CD4-positive, alpha-beta T cell treated with Interleukin-6 at 100 ng/mL for 8 hours (primary cell): ENCODE measurements at regions not wholly inside any gene's neighbourhood (a gene's known extent, or its start where the extent isn't known, plus 50 kb on each side); places are given as distances from the start of the nearest gene placed in this dataset.
"Not testable (repeated sequence)": the region's sequence is repeated elsewhere in the genome, so short reads cannot be mapped to it uniquely, and the experiment has no call there.

ENCODE experiments used
- DNase-seq: peaks from one replicate; pipeline ENCODE4 v3.0.0-alpha.2; 2020; ENCODE audit warnings: mixed read lengths, low spot score

DNA sequence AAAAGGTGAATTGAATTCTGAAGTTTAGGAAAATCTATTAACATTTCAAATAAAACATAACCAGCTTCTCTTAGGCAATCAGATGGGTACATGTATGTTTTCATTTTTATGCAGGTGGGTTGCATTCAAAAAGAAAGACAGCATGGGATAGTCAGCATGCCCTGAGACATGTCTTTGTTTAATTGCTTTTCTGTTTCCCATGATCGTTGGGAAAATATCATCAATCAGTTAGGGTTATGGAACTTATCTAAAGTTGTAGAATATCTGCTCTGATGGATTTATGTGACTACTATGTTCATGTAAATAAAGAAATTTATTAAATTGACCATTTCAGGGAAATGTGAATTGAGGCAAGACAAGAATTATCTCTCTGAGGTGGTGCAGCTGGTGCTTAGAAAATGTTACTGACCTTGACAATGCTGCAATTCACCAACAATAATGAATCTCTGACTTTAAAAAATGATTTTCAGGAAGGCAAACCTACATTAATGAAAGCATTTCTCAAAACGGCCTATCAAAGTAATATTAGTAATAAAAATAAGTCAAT lies 112.7 kb downstream of the RFPL4B start:
- DNase-seq, result no peak

DNA sequence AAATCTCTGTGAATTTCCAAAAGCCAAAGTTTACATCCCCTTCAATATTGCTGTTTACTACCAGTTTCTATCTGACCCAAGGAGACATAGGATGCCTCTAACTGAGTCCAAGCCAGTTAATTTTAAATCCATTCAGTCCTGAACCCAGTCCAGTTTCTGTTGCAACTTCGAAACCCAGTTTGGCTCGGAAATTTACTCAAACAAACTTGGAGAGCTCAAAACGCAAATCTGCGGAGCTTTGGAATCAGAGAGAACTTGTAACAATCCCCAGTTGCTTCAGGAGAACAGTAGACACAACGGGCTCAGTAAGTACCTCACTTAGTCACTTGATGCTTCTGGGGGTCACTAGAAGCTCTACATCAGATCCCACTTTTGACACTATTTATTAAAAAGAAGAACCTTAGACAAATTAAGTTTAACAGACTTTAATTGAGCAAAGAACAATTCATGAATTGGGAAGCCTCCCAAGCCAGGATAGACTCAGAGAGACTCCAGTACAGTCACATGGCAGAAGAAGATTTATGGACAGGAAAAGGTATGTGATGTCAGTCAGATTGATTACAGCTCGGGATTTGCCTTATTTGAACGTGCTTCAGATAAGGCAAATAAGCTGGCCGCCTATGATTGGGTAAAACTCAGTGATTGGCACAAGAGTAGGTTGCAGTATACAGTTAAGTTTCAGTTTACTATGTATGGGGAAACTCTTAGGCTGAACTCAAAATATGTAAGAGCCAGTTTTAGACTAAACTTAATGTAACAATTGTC lies 118.0 kb downstream of the RFPL4B start:
- no peak for DNase-seq

DNA sequence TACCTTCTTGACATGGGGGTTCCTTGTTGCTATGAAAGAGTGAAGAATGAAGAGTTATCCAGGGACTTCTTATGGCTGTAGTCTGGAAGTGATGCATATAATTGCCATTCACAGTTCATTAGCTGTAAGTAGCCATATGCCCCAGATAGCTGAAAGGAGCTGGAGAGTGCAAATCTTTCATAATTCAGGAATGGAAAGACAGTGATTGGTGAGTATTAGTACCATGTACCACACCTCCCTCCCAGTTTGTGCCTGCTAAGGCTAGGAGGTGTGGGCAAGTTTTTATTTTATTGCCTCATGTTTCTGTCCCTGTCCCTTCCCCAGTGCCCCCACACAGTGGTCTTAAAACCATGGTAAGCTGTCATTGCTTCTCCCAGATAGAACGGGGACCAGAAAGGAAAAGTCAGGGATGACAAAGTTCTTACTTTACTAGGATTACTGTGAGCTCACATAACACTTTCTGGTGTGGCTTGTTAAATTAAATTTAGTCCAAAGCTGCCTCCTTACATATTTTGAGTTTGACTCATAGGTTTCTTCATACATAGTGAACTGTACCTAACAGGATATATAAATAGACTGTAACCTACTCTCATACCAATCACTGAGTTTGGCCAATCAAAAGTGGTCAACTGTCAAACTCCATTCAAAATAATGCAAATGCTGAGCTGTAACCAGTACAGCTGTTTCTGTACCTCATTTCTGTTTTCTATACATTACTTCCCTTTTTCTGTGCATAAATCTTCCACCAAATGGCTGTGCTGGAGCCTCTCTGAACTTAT lies 119.4 kb downstream of the RFPL4B start:
- DNase-seq, result no peak

DNA sequence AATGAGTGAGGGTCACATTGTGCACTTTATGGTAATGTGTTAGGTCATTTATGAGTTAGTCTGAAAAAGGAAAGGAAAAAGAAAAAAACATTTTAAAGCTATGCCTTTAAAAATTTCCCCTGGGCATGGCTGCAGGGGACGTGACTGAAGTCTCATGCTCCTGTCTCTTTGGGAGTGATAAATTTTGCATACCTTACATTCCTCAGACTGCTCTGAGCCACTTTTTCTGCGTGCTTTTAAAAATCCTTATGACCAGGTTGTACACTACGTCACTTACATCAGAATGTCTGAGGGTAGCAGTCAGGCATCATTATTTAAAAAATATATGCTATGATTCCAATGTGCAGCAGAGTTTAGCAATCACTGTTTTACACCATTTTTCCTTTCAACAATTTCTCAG lies 121.2 kb downstream of the RFPL4B start:
- no peak for DNase-seq

DNA sequence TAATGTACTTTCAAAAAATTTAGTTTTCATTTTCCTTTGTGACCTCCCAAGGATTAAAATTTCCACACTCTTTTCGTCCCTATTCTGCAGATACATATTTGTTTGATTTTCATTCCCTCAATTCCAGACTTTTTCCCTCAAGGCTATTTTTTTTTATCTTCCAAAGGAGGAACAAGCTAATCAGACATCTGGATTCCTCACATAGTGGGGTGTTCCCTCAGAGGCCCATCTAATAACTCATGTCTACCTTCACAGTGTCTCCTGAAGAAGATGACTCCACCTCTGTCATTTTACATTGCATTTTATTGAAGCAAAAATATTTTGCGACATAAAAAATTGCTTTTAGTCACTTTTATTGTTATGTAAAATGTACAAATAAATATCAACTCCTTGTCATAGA lies 122.2 kb downstream of the RFPL4B start:
- DNase-seq, result no peak

DNA sequence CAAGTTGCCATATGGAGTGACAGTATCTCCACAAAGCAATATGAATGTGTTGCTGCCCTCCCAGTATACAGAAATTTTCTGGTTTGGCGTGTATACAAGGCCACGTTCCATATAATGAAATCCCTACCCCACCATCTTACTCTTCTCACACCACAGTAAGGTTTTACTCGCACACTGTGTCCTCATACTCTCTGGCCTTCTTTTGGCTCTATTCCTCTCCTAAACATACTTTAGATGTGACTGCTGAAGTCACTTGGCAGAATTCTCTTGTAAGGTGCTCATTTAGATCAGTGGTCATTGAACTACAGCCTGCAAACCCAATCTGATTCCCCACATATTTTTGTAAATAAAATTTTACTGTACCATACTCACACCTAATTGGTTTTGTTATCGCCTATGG lies 123.2 kb downstream of the RFPL4B start:
- no peak for DNase-seq

DNA sequence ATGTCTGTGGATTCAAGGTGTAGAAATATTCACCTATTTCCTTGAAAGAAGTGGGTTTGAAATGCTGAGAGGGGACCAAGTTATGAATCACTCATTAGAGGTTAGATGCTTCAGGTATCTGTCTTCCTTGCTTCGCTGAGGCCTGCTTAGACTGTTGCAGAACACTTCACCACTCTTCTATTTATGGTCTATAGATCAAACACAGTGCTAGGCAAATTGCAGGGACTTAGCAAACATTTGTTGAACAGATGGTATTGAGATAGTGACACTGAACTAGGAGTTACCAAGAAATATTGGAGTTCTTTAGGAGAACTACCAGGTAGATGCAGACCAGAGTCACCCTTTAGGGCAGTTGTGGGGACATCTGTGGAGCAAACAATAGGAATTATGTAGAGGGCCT lies 123.8 kb downstream of the RFPL4B start:
- no peak for DNase-seq

DNA sequence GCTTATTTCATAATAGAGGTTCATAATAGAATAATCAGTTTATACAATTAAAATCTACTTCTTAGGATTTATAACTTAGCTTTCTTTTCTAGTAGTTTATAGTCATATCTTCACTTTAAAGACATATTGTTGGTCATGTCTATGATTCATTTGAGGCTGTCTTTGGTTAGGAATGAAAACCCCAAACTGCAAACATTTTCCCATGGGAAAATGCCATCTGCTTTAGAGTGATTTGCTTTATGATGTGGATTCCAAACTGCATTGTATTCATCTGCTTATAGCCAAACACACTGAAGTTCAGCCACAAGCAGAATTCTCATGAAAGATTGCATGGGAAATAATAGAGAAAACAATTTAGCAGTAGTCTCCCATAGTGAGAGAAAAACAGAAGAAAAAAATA lies 128.0 kb downstream of the RFPL4B start:
- no peak for DNase-seq

DNA sequence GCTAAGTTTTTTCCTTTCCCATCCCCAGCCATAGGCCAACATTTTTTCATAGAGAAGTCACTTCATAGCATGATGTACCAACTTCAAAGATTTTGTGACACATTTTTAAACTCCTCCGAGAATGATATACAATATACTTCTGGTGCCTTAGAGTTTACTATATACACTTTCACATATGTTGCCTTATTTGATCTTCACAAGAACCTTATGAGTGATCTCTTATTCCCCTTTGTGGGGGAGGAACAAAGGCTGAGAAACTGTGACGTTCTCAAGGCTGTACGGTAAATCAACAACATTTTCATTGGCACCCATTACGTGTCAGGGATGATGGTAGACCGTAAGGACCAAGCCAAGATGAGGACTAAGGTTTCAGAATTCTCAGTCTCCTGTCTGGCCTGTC lies 130.0 kb downstream of the RFPL4B start:
- no peak for DNase-seq

DNA sequence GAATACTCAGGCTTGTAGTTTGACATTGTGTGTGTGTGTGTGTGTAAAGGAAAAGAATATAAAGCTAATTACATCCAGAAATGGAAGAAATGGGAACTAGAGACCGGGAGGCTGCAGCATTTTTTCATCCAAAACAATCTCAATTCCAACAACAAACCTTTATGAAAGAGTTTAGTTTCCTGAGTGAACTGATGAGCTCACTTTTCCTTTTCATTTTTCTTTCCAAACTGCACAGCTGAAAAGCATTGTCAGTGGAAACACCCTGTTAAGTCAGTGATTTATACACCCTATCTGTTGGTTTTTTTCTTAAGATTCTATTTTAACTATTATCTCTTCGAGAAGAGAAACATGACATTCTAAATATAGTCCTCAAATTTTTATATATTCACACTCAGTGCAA lies 130.9 kb downstream of the RFPL4B start:
- DNase-seq, result no peak

DNA sequence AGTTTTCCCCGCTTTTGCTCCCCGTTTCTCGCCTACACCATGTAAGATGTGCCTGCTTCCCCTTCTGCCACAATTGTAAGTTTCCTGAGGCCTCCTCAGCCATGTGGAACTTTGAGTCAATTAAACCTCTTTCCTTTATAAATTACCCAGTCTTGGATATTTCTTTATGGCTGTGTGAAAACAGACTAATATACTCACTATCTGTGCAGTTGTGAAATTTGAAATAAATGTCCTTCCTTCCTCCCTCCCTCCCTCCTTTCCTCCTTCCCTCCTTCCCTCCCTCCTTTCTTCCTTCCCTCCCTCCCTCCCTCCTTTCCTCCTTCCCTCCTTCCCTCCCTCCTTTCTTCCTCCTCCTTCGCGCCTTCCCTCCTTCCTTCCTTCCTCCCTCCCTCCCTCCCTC lies 132.8 kb downstream of the RFPL4B start:
- DNase-seq, result not testable (repeated sequence)

DNA sequence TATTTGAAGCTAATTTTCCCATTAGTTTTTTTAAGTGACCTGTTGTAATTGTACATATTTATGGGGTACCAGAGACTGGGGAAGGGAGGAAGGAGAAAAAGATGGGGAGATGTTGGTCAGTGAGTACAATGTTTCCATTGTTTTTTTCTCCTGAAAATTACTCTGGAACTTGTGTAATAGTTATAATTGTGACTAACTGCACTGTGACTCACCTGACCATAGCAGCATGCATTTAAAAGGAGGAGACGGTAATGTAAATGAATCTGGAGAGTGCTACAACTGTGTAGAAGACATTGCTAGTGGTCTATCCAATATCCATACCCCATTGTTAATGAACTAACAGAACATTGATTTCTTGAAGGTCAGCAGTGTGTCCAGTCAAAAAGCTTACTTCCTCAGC lies 133.4 kb downstream of the RFPL4B start:
- DNase-seq, result no peak

DNA sequence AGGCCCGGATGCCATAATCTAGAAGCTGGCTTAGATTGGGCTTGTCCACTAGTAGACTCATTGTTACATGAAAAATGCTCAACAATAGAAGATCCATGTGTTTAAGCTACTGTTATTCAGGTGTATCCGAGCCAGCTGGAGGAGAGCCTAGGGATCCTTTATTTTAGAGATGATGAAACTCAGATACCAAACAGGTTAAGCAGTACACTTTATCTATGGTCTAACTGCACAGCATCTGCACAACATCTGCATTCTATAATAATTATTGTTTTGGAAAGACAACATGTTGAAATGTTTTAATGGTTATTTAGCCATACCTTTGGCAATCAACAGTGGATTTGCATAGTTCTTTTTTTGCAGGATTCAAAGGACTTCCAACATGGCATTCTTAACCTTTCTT lies 134.1 kb downstream of the RFPL4B start:
- DNase-seq, result no peak

DNA sequence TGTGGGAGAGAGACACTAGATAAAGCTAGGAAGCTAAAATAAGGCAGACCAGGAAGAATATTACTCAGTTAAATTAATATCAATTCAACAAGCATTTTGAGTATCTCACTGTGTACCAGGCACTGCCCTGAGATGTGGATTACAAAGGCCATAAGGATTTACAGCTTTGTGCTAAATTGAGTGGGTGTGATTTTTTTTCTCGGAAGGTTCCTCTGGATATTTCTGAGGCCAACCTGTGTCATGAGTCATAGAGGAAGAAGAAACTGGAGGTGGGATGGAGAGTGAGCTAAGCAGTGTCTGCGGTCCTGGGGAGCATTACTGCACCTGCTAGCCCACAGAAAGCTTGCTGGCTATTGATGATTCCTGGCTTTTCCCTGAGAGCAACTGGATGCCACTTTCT lies 135.2 kb downstream of the RFPL4B start:
- no peak for DNase-seq

DNA sequence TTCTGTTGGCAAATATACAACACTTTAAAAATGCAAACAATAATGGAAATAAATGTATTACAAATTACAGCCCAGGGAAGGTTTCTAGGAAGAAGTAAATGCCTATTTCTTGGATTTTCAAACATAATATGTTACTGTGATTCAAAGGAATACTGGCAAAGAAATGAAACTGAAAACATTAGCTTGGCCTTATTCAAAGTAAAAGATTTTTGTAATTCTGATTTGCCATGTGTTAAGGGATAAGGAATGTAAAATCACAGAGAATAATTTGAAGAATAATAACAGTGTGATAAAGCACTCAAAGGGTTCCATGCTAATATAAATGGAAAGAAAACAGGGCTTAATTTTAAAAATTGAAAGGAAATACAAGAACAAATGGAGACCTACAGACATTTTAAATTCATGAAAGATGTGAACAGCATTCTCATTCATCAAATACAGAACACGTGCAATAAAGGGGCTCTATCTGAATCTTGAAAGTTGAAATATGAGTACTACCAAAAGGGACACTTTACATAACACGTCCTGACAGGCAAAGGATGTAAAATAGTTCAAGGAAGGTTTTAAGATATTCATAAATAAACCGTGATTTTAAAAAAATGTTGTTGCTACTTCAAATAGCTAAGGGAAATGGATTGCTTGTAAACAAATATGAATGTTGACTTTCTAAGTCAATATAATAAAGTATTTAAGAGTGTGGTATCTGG lies 138.1 kb downstream of the RFPL4B start:
- DNase-seq, result no peak

DNA sequence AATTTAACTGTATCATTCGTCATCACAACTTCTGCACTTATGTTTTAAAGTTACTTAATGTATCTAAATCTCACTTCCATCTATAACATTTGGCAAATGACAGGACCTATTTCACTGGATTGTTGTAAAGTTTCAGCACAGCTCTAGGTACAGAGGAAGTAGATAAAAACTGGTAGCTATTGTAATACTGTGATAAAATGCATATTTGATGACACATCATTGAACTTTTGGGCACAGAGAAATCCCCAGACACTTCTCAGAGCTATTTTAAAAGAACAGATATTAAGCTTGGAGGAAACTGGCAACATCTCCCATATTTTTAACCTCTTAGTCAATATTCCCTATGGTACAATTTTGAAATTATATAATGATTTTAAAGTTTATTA lies 138.7 kb downstream of the RFPL4B start:
- DNase-seq, result no peak

DNA sequence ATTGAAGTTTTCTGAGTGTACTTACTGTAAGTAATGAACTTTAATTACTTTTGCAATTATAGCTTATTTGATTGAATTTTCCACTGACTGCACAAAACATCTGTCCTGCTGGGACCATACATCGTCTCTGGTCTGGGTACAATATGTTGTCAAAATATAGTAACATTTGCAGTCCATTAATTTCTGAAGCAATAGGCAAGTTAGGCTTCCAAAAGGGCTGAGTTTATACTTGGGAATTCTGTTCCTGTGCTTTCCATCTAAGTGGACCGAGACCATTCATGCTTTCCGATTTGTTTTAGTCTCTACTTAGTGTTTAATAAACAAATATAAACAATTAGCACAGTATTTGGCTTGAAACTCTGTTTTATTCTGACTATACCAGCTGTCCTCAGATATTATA lies 139.3 kb downstream of the RFPL4B start:
- no peak for DNase-seq

DNA sequence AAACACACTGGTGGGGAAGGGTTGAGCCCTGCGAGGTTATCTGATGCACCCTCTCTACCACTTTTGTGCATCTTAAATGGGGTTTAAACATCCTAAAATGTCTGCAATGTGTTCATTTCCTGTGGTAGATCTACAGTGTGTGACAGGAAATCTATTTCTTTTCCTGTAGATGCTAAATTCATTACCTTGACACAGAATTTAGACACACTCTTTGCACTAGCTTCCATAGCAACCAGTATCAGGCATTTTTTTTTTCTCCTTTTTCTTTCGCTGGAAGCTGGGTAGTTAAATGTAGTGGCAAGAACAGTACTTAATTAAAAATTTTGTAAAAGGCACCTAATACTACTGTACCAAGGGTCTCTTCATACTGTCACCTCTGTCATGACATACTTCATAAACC lies 141.1 kb downstream of the RFPL4B start:
- no peak for DNase-seq

DNA sequence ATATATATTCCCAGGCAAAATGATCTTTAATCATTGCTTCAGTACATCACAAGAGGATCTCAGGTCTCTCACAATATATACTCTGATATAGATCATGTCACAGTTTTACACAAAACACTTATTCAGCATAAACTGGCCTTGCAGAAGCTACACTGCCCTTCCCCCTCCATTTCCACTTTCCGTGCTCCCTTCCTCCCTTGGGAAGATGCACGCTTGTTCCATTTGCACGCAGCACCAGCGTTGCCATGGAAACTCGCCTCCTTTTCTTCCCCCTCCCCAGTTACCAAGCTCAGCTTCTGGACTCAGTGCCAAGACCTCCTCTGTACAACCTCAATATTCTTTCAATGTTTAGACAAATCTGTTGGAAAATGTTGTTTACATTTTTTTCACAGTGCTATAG lies 154.6 kb downstream of the RFPL4B start:
- no peak for DNase-seq

DNA sequence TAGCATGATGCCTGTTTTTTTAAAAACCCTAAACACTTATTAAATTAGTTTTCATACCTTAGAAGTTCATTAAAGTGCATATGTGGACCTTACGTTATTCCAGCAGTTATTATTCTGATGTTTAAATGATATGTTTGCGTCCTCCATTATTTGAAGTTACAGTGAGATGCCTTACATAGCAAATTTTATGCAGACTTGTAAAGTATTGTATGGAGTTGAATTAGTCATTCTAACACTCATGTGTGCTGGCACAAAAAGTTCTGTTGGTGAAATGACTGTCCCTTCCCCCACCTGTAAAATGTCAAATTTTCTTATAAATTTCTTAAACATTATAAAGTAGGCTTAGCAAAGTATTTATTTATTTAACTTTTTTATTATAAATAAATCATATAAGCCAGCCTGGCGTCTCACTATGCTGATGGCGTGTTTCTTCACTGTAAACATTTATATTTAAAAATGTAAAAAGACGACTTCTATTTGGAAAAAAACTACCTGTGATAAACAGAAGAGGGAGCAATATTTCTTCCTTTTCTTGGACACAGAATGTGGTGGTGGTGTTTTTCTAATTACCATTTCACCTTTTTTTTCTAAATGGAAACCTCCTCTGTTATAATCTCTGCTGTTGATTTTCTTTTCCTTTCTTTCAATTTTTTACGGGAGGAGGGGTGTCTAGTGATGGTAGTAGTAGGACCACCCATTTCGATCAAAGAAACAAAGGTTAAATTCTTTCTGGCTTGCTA lies 155.4 kb downstream of the RFPL4B start:
- no peak for DNase-seq

DNA sequence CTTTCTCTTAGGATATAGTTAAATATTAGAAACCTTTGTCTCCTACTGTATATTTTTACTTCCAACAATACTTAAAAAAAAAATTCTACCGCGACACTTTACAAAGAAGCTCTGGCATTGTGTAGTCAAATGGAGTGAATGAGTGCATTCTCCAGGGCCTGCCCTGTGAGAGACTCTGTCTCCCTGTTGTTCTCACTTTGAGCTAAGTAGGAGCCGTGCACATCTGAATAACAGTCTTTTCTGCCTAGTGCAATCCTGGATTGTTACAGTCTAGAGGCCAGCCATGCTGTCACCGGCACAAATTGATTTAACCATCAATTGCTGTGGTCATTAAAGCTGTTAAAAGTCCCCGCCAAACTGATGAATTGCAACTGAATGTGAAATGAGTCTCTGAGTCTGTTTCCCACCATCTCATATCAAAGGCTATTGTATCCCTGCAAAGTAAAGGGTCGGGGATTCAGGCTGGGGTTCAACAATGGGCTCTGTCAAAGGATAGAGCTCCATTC lies 156.0 kb downstream of the RFPL4B start:
- no peak for DNase-seq

DNA sequence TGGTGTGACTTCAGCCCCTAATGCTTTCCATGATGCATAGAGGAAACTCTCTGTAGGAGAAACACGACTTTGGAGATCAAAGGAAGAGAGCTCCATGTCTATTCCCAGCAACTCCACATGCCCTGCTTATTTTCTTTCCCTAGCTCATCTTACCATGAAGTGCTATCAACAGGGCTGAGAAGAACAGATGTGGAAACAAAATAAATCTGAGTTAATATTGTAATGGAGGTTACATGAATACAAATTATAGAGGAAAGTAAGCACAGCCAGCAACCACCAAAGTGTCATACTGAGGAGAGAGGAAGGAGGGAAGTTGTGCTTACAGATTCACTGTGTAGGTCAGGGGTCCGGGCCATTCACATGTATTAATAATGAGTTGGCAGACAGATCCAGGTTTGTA lies 157.5 kb downstream of the RFPL4B start:
- DNase-seq, result no peak
